Suprapubic skin (tissue), 4 donors: ENCODE measurements at regions not wholly inside any gene's neighbourhood (a gene's known extent, or its start where the extent isn't known, plus 50 kb on each side); places are given as distances from the start of the nearest gene placed in this dataset.
"Not testable (repeated sequence)": the region's sequence is repeated elsewhere in the genome, so short reads cannot be mapped to it uniquely, and the experiment has no call there.

Experiments
- DNase-seq, 2 donors: peaks; one replicate each; pipeline ENCODE4 v3.0.0-alpha.2; 2019; ENCODE audit warnings: low spot score in 2 of 2
- H3K27ac ChIP-seq: fragments of 200-600 bp; sonication (generic); one replicate; pipeline ENCODE4 v1.5.1; 2019
- H3K27me3 ChIP-seq: fragments of 200-600 bp; sonication (generic); one replicate; pipeline ENCODE4 v1.5.1; 2019
- H3K36me3 ChIP-seq: fragments of 200-600 bp; sonication (generic); one replicate; pipeline ENCODE4 v1.5.1; 2019
- H3K4me1 ChIP-seq: fragments of 200-600 bp; sonication (generic); one replicate; pipeline ENCODE4 v1.5.1; 2019
- H3K4me3 ChIP-seq: fragments of 200-600 bp; sonication (generic); one replicate; pipeline ENCODE4 v1.5.1; 2019; ENCODE audit warnings: mild to moderate bottlenecking
- H3K9me3 ChIP-seq: fragments of 200-600 bp; sonication (generic); one replicate; pipeline ENCODE4 v1.5.1; 2019
- CTCF ChIP-seq, 2 donors: fragments of 200-600 bp in 1 of 2; fragments of 450-650 bp in 1 of 2; sonication (generic) in 1 of 2; IDR thresholded peaks; one replicate each; pipeline ENCODE4 v1.5.1; 2016 to 2019; ENCODE audit warnings: antibody characterized with exemption in 2 of 2, mild to moderate bottlenecking in 1 of 2, moderate library complexity in 1 of 2
- EP300 ChIP-seq: sonication (generic); formaldehyde crosslinking; IDR thresholded peaks from one replicate; pipeline ENCODE4 v1.6.1; 2017; ENCODE audit warnings: antibody characterized with exemption
- POLR2A ChIP-seq, 2 donors: fragments of 450-650 bp; IDR thresholded peaks; one replicate each; pipeline ENCODE4 v1.6.1; 2017; ENCODE audit warnings: antibody characterized with exemption in 2 of 2, mild to moderate bottlenecking in 2 of 2, moderate library complexity in 2 of 2
- POLR2AphosphoS5 ChIP-seq, 3 donors: sonication (generic); formaldehyde crosslinking; IDR thresholded peaks; one replicate each; pipeline ENCODE4 v1.6.1; 2017; ENCODE audit warnings: antibody characterized with exemption in 3 of 3
- WGBS: methylation state at CpG from one replicate; pipeline ENCODE4 v1.1.5; 2018; 5-methylcytosine and 5-hydroxymethylcytosine counted together

GRCh38 chr3:22013641-22014040 is 262.6 kb upstream of the ZNF385D start:
- DNase-seq, result no peak
- no peaks in the 10 kb centered on the region for H3K36me3 ChIP-seq
- no peaks in the 10 kb centered on the region for H3K9me3 ChIP-seq
- H3K27ac ChIP-seq, result no peak overlapping the region
- H3K4me1 ChIP-seq, result no peaks in the 10 kb centered on the region
- H3K4me3 ChIP-seq, result no peak overlapping the region
- H3K27me3 ChIP-seq, result no peaks in the 10 kb centered on the region
- no peak for TF ChIP-seq POLR2A (IDR thresholded peaks at IDR 0.05)
- no peak for TF ChIP-seq CTCF (IDR thresholded peaks at IDR 0.05)
- TF ChIP-seq POLR2AphosphoS5 (IDR thresholded peaks at IDR 0.05), result no peak
- no peak for TF ChIP-seq EP300
- WGBS, result 56% methylated on average over 1 of the region's 1 CpG

GRCh38 chr3:22016197-22016596 is 265.2 kb upstream of the ZNF385D start:
- Histone ChIP-seq H3K36me3 (no peaks in the 10 kb centered on the region), H3K4me3 (no peak overlapping the region), H3K27me3 (no peaks in the 10 kb centered on the region), H3K4me1 (no peaks in the 10 kb centered on the region), H3K9me3 (no peaks in the 10 kb centered on the region), H3K27ac (no peak overlapping the region)
- no peak for DNase-seq
- WGBS, result 80% methylated on average over 4 of the region's 4 CpGs
- TF ChIP-seq CTCF (IDR thresholded peaks at IDR 0.05) (no peak), EP300 (no peak), POLR2A (IDR thresholded peaks at IDR 0.05) (no peak), POLR2AphosphoS5 (IDR thresholded peaks at IDR 0.05) (no peak)

GRCh38 chr3:22024638-22025037 is 273.6 kb upstream of the ZNF385D start:
- not testable (repeated sequence) for H3K4me1 ChIP-seq
- WGBS, result 92% methylated on average over 5 of the region's 5 CpGs

GRCh38 chr3:22029480-22029879 is 278.5 kb upstream of the ZNF385D start:
- Histone ChIP-seq H3K4me1 (no peaks in the 10 kb centered on the region), H3K9me3 (no peaks in the 10 kb centered on the region), H3K36me3 (no peaks in the 10 kb centered on the region), H3K27me3 (no peaks in the 10 kb centered on the region), H3K4me3 (no peak overlapping the region), H3K27ac (no peak overlapping the region)
- WGBS, result 91% methylated on average over 4 of the region's 4 CpGs
- TF ChIP-seq POLR2AphosphoS5 (IDR thresholded peaks at IDR 0.05), result no peak
- no peak for TF ChIP-seq POLR2A (IDR thresholded peaks at IDR 0.05)
- TF ChIP-seq EP300, result no peak
- TF ChIP-seq CTCF (IDR thresholded peaks at IDR 0.05), result no peak
- no peak for DNase-seq

More at GRCh38 chr3:22024638-22025037, 273.6 kb upstream of the ZNF385D start:
- H3K36me3 ChIP-seq, H3K27ac ChIP-seq, DNase-seq, H3K4me3 ChIP-seq, H3K27me3 ChIP-seq, H3K9me3 ChIP-seq: not testable (repeated sequence)

- H3K27ac ChIP-seq, result no peak overlapping the region
- TF ChIP-seq POLR2A (IDR thresholded peaks at IDR 0.05) (no peak), CTCF (IDR thresholded peaks at IDR 0.05) (no peak), POLR2AphosphoS5 (IDR thresholded peaks at IDR 0.05) (no peak), EP300 (no peak)
- no peaks in the 10 kb centered on the region for H3K27me3 ChIP-seq
- no peak for DNase-seq
- H3K9me3 ChIP-seq, result no peaks in the 10 kb centered on the region
- H3K36me3 ChIP-seq, result no peaks in the 10 kb centered on the region
- H3K4me1 ChIP-seq, result no peaks in the 10 kb centered on the region
- H3K4me3 ChIP-seq, result no peak overlapping the region
These were observed 288.2 kb upstream of the ZNF385D start for GRCh38 chr3:22039161-22039560.

- H3K27me3 ChIP-seq, result no peaks in the 10 kb centered on the region
- DNase-seq, result no peak
- H3K36me3 ChIP-seq, result no peaks in the 10 kb centered on the region
- TF ChIP-seq EP300 (no peak), POLR2AphosphoS5 (IDR thresholded peaks at IDR 0.05) (no peak), CTCF (IDR thresholded peaks at IDR 0.05) (no peak), POLR2A (IDR thresholded peaks at IDR 0.05) (no peak)
- H3K9me3 ChIP-seq, result no peaks in the 10 kb centered on the region
- WGBS, result 90% methylated on average over 1 of the region's 1 CpG
- no peak overlapping the region for H3K4me3 ChIP-seq
- H3K4me1 ChIP-seq, result no peaks in the 10 kb centered on the region
- H3K27ac ChIP-seq, result no peak overlapping the region
These were observed 289.1 kb upstream of the ZNF385D start for GRCh38 chr3:22040150-22040549.
